AG09309 (cell line): ENCODE measurements at regions not wholly inside any gene's neighbourhood (a gene's known extent, or its start where the extent isn't known, plus 50 kb on each side); places are given as distances from the start of the nearest gene placed in this dataset.

Source experiments
- DNase-seq: peaks from one replicate; pipeline ENCODE4 v3.0.0-alpha.2; 2010; ENCODE audit warnings: low read depth
- H3K4me3 ChIP-seq: 2 replicates; pipeline ENCODE4 v1.5.1; 2011; ENCODE audit warnings: mild to moderate bottlenecking, low read depth, low read length, moderate library complexity; ENCODE audit not compliant: control insufficient read depth
- TF ChIP-seq, protein P1 (sequence below): IDR thresholded peaks from 2 replicates; pipeline ENCODE4 v1.5.1; 2011; ENCODE audit warnings: mild to moderate bottlenecking, low read depth, low read length, inconsistent platforms; ENCODE audit not compliant: insufficient read depth, control insufficient read depth; ENCODE audit errors: missing control alignments

DNA sequence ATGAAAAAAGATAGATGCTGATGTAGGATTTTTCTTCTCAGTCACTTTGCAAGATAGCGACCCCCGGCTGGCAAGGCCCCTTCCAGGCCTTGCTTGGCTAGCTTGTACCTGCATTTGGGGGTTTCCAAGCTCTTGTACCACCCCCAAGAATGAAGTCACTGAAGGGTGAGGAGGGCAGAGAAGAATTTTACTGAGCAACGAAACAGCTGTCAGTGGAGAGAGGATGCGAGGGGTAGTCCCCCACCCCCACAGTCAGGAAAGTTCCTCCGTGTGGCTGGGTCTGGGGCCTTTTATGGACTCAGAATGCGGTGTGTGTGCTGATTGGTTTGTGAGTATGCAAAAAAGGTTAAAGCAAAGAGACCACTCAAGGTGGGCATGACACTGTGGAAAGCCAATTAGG lies 382.0 kb downstream of the GPD2 start:
- no peak for DNase-seq
- no peak overlapping the region for H3K4me3 ChIP-seq
- TF ChIP-seq, protein P1, sequence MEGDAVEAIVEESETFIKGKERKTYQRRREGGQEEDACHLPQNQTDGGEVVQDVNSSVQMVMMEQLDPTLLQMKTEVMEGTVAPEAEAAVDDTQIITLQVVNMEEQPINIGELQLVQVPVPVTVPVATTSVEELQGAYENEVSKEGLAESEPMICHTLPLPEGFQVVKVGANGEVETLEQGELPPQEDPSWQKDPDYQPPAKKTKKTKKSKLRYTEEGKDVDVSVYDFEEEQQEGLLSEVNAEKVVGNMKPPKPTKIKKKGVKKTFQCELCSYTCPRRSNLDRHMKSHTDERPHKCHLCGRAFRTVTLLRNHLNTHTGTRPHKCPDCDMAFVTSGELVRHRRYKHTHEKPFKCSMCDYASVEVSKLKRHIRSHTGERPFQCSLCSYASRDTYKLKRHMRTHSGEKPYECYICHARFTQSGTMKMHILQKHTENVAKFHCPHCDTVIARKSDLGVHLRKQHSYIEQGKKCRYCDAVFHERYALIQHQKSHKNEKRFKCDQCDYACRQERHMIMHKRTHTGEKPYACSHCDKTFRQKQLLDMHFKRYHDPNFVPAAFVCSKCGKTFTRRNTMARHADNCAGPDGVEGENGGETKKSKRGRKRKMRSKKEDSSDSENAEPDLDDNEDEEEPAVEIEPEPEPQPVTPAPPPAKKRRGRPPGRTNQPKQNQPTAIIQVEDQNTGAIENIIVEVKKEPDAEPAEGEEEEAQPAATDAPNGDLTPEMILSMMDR = no peak

DNA sequence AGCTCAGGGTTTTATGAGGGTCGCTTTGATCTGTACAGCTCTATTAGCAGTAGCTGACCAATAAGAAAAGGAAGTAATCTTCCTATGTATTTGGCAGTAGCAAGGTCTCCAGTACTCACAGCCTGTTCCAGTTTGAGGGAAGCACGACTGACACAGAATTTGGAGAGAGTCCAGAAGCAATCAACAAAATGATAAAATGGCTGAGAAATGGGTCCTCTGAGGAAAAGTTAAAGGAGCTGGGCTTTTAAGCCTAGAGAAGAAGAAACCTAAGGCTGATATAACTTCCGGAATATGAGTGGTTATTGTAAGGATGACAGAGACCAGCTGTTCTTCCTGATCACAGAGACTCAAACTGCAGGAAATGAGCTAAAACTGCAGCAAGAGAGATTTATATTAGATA lies 382.8 kb downstream of the GPD2 start:
- H3K4me3 ChIP-seq = no peak overlapping the region
- DNase-seq = no peak
- TF ChIP-seq, protein P1 = no peak

DNA sequence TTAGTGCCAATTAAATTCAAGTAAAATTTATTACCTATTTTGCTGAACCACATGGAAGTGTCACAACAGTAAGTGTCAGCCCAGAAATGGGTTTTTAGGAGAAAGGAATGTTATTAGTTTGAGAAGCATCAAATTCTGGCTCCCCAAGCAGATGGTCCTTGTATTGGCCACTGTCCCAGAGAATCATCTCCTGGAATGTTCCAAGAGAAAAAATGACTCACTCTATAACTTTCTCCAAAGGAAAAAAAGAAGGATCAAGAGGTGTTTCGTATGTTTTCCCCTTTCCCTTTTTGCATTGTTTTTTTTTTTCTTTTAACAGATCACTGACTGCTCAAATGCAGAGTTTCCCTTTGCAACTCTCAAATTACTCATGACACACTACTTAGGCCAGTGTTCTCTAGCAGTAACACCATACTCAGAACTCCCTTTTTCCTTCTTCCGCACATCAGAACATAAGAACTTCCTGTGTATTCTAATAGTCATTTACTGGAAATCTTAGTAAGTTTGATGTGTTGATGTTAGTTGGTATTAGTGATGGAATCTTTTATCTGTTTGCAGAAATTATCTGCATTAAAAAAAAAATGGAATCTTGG lies 390.3 kb downstream of the GPD2 start:
- no peak overlapping the region for H3K4me3 ChIP-seq
- TF ChIP-seq, protein P1 = no peak
- DNase-seq = peak; percentile 25

DNA sequence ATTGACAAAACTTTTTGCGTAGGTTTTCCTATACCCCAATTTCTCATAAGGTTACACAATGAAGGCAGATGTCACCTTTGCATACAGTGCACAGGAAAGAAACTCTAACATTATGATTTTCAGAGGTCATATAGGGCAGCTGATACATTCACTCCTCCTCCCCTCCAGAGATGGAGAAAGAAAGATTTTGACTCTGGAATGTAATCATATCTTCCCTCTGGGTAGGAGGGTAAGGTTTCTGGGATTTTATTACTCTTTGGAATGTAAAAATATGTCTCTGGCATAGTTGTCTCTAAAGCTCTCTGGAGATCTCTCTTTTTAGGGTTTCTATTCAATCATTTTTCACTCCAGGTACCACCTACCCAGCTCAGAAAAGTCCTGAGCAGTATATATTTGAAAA lies 398.3 kb downstream of the GPD2 start:
- DNase-seq = no peak
- H3K4me3 ChIP-seq = no peak overlapping the region
- TF ChIP-seq, protein P1 = no peak

DNA sequence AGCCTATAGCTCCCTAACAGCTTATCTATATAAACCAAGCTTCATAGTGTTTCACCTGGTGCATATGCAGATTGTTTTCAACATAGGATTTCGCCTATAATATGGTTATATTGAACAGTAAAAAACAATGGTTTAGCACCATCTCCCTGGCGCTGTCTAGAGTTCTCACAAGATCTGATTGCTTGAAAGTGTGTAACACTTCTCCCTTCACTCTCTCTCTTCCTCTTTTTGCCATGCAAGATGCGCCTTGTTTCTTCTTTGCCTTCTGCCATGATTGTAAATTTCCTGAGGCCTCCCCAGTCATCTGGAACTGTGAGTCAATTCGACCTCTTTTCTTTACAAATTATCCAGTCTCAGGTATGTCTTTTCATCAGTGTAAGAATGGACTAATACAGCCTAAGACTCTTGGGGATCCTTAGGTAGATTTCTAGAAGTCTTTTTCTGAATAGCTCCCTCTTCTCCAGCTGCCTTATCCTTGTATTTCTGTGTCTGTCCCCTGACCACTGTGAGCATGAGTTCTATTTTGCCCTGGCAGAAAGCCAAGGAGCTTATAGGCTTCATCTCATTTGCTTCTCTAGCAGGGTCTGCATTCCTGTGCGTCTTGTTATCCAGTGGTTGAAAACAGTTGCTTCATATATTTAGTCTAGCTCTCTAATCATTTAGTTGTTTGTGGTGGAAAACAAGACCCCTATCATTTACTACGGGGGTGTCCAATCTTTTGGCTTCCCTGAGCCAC lies 401.6 kb downstream of the GPD2 start:
- no peak for DNase-seq
- TF ChIP-seq, protein P1 = no peak
- no peak overlapping the region for H3K4me3 ChIP-seq

DNA sequence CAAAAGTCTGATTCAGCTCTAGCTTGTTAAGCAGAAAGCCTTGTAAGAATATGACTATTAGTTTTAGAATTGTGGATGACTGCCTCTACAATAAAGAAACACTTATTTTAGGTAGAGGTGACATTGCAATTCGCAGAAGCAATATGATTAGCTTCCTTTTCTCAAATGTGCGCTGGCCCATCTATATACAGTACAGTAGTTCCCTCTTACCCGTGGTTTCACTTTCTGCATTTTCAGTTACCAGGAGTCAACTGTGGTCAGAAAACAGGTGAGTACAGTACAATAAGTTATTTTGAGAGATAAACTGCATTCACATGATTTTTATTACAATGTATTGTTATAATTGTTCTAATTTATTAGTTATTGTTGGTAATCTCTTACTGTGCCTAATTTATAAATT lies 405.1 kb downstream of the GPD2 start:
- TF ChIP-seq, protein P1 = no peak
- H3K4me3 ChIP-seq = no peak overlapping the region
- no peak for DNase-seq
